H1 (cell line): ENCODE measurements at regions not wholly inside any gene's neighbourhood (a gene's known extent, or its start where the extent isn't known, plus 50 kb on each side); places are given as distances from the start of the nearest gene placed in this dataset.

Source experiments
- CTCF ChIA-PET: fragments of 300-600 bp; sonication (Branson Sonifier 250); formaldehyde crosslinking; loops from one replicate; lab custom pipeline; 2021; ENCODE audit not compliant: partially characterized antibody; lab: Charles Lee
- POLR2A ChIA-PET: fragments of 300-600 bp; sonication (Branson Sonifier 250); formaldehyde crosslinking; loops from one replicate; lab custom pipeline; 2021; ENCODE audit warnings: inconsistent platforms; ENCODE audit not compliant: partially characterized antibody; lab: Charles Lee
- DNase-seq, 2 experiments: peaks; one replicate each; pipeline versions ENCODE4 v3.0.0 to v3.0.0-alpha.2; 2010 to 2022; ENCODE audit warnings: low spot score in 2 of 2, low read depth in 1 of 2, mixed read lengths in 1 of 2
- FAIRE-seq: peaks from 2 replicates; lab custom pipeline; 2011; peaks lifted over from hg19 to GRCh38; lab: Jason Lieb, UNC
- H2AFZ ChIP-seq: 2 replicates; pipeline ENCODE4 v1.8.1; 2012; ENCODE audit warnings: low read length, inconsistent platforms
- H2AK5ac ChIP-seq: 2 replicates; pipeline ENCODE4 v1.6.1; 2013; ENCODE audit warnings: low read depth, low read length
- H2BK120ac ChIP-seq: replicated peaks from 2 replicates; pipeline ENCODE3; 2013; ENCODE audit warnings: low read depth, low read length, inconsistent platforms
- H2BK12ac ChIP-seq: 2 replicates; pipeline ENCODE4 v1.6.1; 2013; ENCODE audit warnings: low read depth, low read length
- H2BK15ac ChIP-seq: 2 replicates; pipeline ENCODE4 v1.6.1; 2013; ENCODE audit warnings: low read length
- H2BK20ac ChIP-seq: 2 replicates; pipeline ENCODE4 v1.6.1; 2013; ENCODE audit warnings: low read length
- H2BK5ac ChIP-seq: 2 replicates; pipeline ENCODE4 v1.6.1; 2013; ENCODE audit warnings: low read depth, low read length
- H3K14ac ChIP-seq: 2 replicates; pipeline ENCODE4 v1.6.1; 2013; ENCODE audit warnings: inconsistent platforms; ENCODE audit not compliant: insufficient read length
- H3K18ac ChIP-seq: 2 replicates; pipeline ENCODE4 v1.6.1; 2013; ENCODE audit warnings: low read length; ENCODE audit errors: extremely low read depth
- H3K23ac ChIP-seq: 2 replicates; pipeline ENCODE4 v1.6.1; 2013; ENCODE audit warnings: inconsistent platforms; ENCODE audit not compliant: insufficient read length
- H3K23me2 ChIP-seq: 2 replicates; pipeline ENCODE4 v1.6.1; 2013; ENCODE audit warnings: low read depth, low read length
- H3K27ac ChIP-seq: 2 replicates; pipeline ENCODE4 v1.6.1; 2011; ENCODE audit warnings: low read depth, low read length, inconsistent platforms
- H3K27me3 ChIP-seq, 4 experiments: replicated peaks in 1 of 4; 1 replicate in 1 of 4; 2 replicates in 3 of 4; pipeline versions ENCODE4 v1.6.1 to v1.8.1; 2011 to 2013; ENCODE audit warnings: low read length in 3 of 4, mild to moderate bottlenecking in 3 of 4, inconsistent platforms in 2 of 4, mixed read lengths in 2 of 4, moderate library complexity in 1 of 4; ENCODE audit not compliant: control insufficient read depth in 3 of 4, insufficient read depth in 3 of 4; ENCODE audit errors: extremely low read depth in 1 of 4
- H3K36me3 ChIP-seq, 4 experiments: 2 replicates each; pipeline versions ENCODE4 v1.6.1 to v1.8.1; 2011 to 2013; ENCODE audit warnings: mild to moderate bottlenecking in 4 of 4, low read length in 3 of 4, moderate library complexity in 2 of 4, control low read depth in 1 of 4, inconsistent platforms in 1 of 4; ENCODE audit not compliant: insufficient read depth in 4 of 4, control insufficient read depth in 2 of 4
- H3K4ac ChIP-seq: replicated peaks from 2 replicates; pipeline ENCODE3; 2013; ENCODE audit warnings: low read length, low read depth, mixed read lengths, inconsistent platforms; ENCODE audit not compliant: insufficient read length
- H3K4me1 ChIP-seq, 4 experiments: replicated peaks in 1 of 4; 1 replicate in 1 of 4; 2 replicates in 3 of 4; pipeline versions ENCODE4 v1.6.1 to v1.8.1; 2011 to 2013; ENCODE audit warnings: low read length in 3 of 4, inconsistent platforms in 2 of 4, mixed read lengths in 1 of 4; ENCODE audit not compliant: insufficient read depth in 4 of 4, control insufficient read depth in 3 of 4
- H3K4me2 ChIP-seq, 2 experiments: 2 replicates each; pipeline versions ENCODE4 v1.6.1 to v1.8.1; 2011 to 2013; ENCODE audit warnings: low read depth in 2 of 2, low read length in 2 of 2, control low read depth in 1 of 2, inconsistent platforms in 1 of 2, mild to moderate bottlenecking in 1 of 2; ENCODE audit not compliant: insufficient read depth in 1 of 2
- H3K4me3 ChIP-seq, 4 experiments: fragments of 200-600, 300-600 bp in 1 of 4; sonication (generic), shearing (Covaris generic), sonication (Bioruptor Twin) in 1 of 4; 2 replicates each; pipeline versions ENCODE4 v1.5.1 to v1.8.1; 2011 to 2016; ENCODE audit warnings: low read length in 4 of 4, low read depth in 3 of 4, control low read depth in 2 of 4, inconsistent platforms in 2 of 4, mild to moderate bottlenecking in 2 of 4, mixed read lengths in 1 of 4, moderate library complexity in 1 of 4; ENCODE audit not compliant: insufficient read depth in 2 of 4; ENCODE audit errors: extremely low read depth in 1 of 4
- H3K56ac ChIP-seq: replicated peaks from 2 replicates; pipeline ENCODE3; 2013; ENCODE audit warnings: low read depth, mild to moderate bottlenecking, mixed read lengths, low read length, inconsistent platforms; ENCODE audit not compliant: insufficient read length
- H3K79me1 ChIP-seq: 2 replicates; pipeline ENCODE4 v1.6.1; 2013; ENCODE audit warnings: low read depth, low read length, control low read depth
- H3K79me2 ChIP-seq, 2 experiments: 2 replicates each; pipeline versions ENCODE4 v1.6.1 to v1.8.1; 2012 to 2013; ENCODE audit warnings: low read length in 2 of 2, mild to moderate bottlenecking in 2 of 2, inconsistent platforms in 1 of 2; ENCODE audit not compliant: insufficient read depth in 2 of 2, control insufficient read depth in 1 of 2
- H3K9ac ChIP-seq, 4 experiments: replicated peaks in 1 of 4; 1 replicate in 1 of 4; 2 replicates in 3 of 4; pipeline versions ENCODE4 v1.6.1 to v1.8.1; 2011 to 2013; ENCODE audit warnings: low read depth in 3 of 4, low read length in 3 of 4, control low read depth in 2 of 4, mild to moderate bottlenecking in 2 of 4, moderate library complexity in 2 of 4, inconsistent platforms in 1 of 4; ENCODE audit errors: extremely low read depth in 1 of 4
- H3K9me3 ChIP-seq, 2 experiments: 2 replicates each; pipeline versions ENCODE4 v1.6.1 to v1.8.1; 2012 to 2013; ENCODE audit warnings: mild to moderate bottlenecking in 2 of 2, moderate library complexity in 2 of 2, control low read depth in 1 of 2, inconsistent platforms in 1 of 2, low read depth in 1 of 2, low read length in 1 of 2, mixed read lengths in 1 of 2; ENCODE audit not compliant: insufficient read depth in 2 of 2
- H4K20me1 ChIP-seq, 2 experiments: replicated peaks in 1 of 2; 2 replicates each; pipeline versions ENCODE3 to v1.8.1; 2011 to 2013; ENCODE audit warnings: inconsistent platforms in 2 of 2, low read length in 2 of 2, mild to moderate bottlenecking in 1 of 2; ENCODE audit not compliant: insufficient read depth in 2 of 2, control insufficient read depth in 1 of 2
- H4K5ac ChIP-seq: 2 replicates; pipeline ENCODE4 v1.6.1; 2013; ENCODE audit warnings: low read length, low read depth, mixed read lengths, inconsistent platforms; ENCODE audit not compliant: insufficient read length
- H4K8ac ChIP-seq: 2 replicates; pipeline ENCODE4 v1.8.0; 2013; ENCODE audit warnings: mild to moderate bottlenecking, moderate library complexity, low read length, inconsistent platforms; ENCODE audit not compliant: insufficient read depth; ENCODE audit errors: extremely low read depth
- H4K91ac ChIP-seq: replicated peaks from 2 replicates; pipeline ENCODE3; 2013; ENCODE audit warnings: low read length, mixed read lengths, inconsistent platforms; ENCODE audit not compliant: insufficient read length
- ATF2 ChIP-seq: IDR thresholded peaks from 2 replicates; pipeline ENCODE4 v1.6.1; 2012; ENCODE audit warnings: low read length, inconsistent platforms
- BCL11A ChIP-seq, 2 experiments: IDR thresholded peaks; one replicate each; pipeline ENCODE4 v1.6.1; 2011; ENCODE audit warnings: low read depth in 2 of 2, low read length in 2 of 2, mild to moderate bottlenecking in 2 of 2
- BRCA1 ChIP-seq: IDR thresholded peaks from 2 replicates; pipeline ENCODE4 v1.6.1; 2012; ENCODE audit warnings: low read depth, low read length, improper control_type of control experiment
- CTBP2 ChIP-seq: IDR thresholded peaks from 2 replicates; pipeline ENCODE4 v1.7.0; 2011; ENCODE audit warnings: borderline replicate concordance, mild to moderate bottlenecking, moderate library complexity, mixed read lengths, low read length; ENCODE audit not compliant: insufficient read depth, insufficient read length
- JUND ChIP-seq: IDR thresholded peaks from 2 replicates; pipeline ENCODE4 v1.6.1; 2011; ENCODE audit warnings: mild to moderate bottlenecking, improper control_type of control experiment, low read length
- KDM4A ChIP-seq: IDR thresholded peaks from one replicate; pipeline ENCODE4 v1.7.1; 2012; ENCODE audit warnings: low read depth, mild to moderate bottlenecking, moderate library complexity, low read length, inconsistent platforms; ENCODE audit not compliant: severe bottlenecking
- KDM5A ChIP-seq: fragments of 200-600 bp; IDR thresholded peaks from 2 replicates; pipeline ENCODE4 v1.7.1; 2012; ENCODE audit warnings: mild to moderate bottlenecking, low read length, inconsistent platforms, mixed read lengths
- MAX ChIP-seq: IDR thresholded peaks from 2 replicates; pipeline ENCODE4 v1.6.1; 2012; ENCODE audit warnings: inconsistent platforms
- POLR2A ChIP-seq, 2 experiments: IDR thresholded peaks; 1 replicate in 1 of 2; 2 replicates in 1 of 2; pipeline ENCODE4 v1.6.1; 2011; ENCODE audit warnings: low read depth in 2 of 2, low read length in 2 of 2, mild to moderate bottlenecking in 2 of 2; ENCODE audit errors: control extremely low read depth in 1 of 2
- POU5F1 ChIP-seq: IDR thresholded peaks from 2 replicates; pipeline ENCODE4 v1.6.1; 2011; ENCODE audit warnings: low read depth, mild to moderate bottlenecking, low read length, moderate library complexity
- RBBP5 ChIP-seq: IDR thresholded peaks from 2 replicates; pipeline ENCODE4 v1.7.1; 2012; ENCODE audit warnings: low read depth, mild to moderate bottlenecking, inconsistent platforms, low read length, moderate library complexity, borderline replicate concordance
- SIRT6 ChIP-seq: IDR thresholded peaks from one replicate; pipeline ENCODE4 v1.7.1; 2012; ENCODE audit warnings: low read length, inconsistent platforms
- SP1 ChIP-seq: IDR thresholded peaks from 2 replicates; pipeline ENCODE4 v1.6.1; 2011; ENCODE audit warnings: low read depth, low read length
- SP4 ChIP-seq: IDR thresholded peaks from 2 replicates; pipeline ENCODE4 v1.6.1; 2012; ENCODE audit warnings: low read length, inconsistent platforms
- TCF12 ChIP-seq: IDR thresholded peaks from 2 replicates; pipeline ENCODE4 v1.6.1; 2011; ENCODE audit warnings: low read depth, mild to moderate bottlenecking, low read length
- WGBS, 2 experiments: shearing (Covaris generic) in 1 of 2; methylation state at CpG; one replicate each; pipeline versions ENCODE4 v1.1.6 to v1.1.7; 2013 to 2015; ENCODE audit warnings: low lambda C conversion rate in 2 of 2, mixed read lengths in 2 of 2, inconsistent platforms in 1 of 2, low coverage in 1 of 2, missing lambda C conversion rate in 1 of 2; ENCODE audit not compliant: insufficient replicate concordance in 2 of 2, insufficient coverage in 1 of 2, insufficient read length in 1 of 2; ENCODE audit errors: extremely low coverage in 1 of 2, missing lambda C conversion rate in 1 of 2; 5-methylcytosine and 5-hydroxymethylcytosine counted together

- no peak for FAIRE-seq
- no peaks in the 10 kb centered on the region for H4K20me1 ChIP-seq
- H2BK5ac ChIP-seq = no peak overlapping the region
- no peak overlapping the region for H3K23ac ChIP-seq
- H3K79me1 ChIP-seq = no peaks in the 10 kb centered on the region
- ChIA-PET CTCF (no interaction called here), POLR2A (no interaction called here)
- no peak overlapping the region for H3K9ac ChIP-seq
- no peaks in the 10 kb centered on the region for H3K4me1 ChIP-seq
- H2AFZ ChIP-seq = no peak overlapping the region
- 98% methylated on average over 5 of the region's 5 CpGs; no CpG with 5 or more reads in 1 of the 2 experiments for WGBS, 2 experiments
- H3K23me2 ChIP-seq = no peaks in the 10 kb centered on the region
- no peak overlapping the region for H3K18ac ChIP-seq
- H2BK20ac ChIP-seq = no peak overlapping the region
- no peak overlapping the region for H2AK5ac ChIP-seq
- H3K36me3 ChIP-seq = no peaks in the 10 kb centered on the region
- H3K27ac ChIP-seq = no peak overlapping the region
- H3K56ac ChIP-seq = no peak overlapping the region
- H3K14ac ChIP-seq = no peak overlapping the region
- no peak overlapping the region for H2BK12ac ChIP-seq
- no peak for DNase-seq
- H3K27me3 ChIP-seq = no peaks in the 10 kb centered on the region
- no peak overlapping the region for H2BK15ac ChIP-seq
- no peak overlapping the region for H2BK120ac ChIP-seq
- no peak overlapping the region for H4K91ac ChIP-seq
- no peak overlapping the region for H3K4me2 ChIP-seq
- no peak overlapping the region for H4K8ac ChIP-seq
- H4K5ac ChIP-seq = no peak overlapping the region
- no peak overlapping the region for H3K4me3 ChIP-seq
- H3K4ac ChIP-seq = no peak overlapping the region
- H3K79me2 ChIP-seq = no peaks in the 10 kb centered on the region
- H3K9me3 ChIP-seq = no peaks in the 10 kb centered on the region; a peak in 1 of 4 replicates
- TF ChIP-seq TCF12 (no peak), RBBP5 (no peak), KDM4A (no peak), SP4 (no peak), KDM5A (no peak), JUND (no peak), SIRT6 (no peak), POLR2A (IDR thresholded peaks at IDR 0.05; ENCODE audit: control extremely low read depth in 1 of 2, low read depth in 2 of 2, low read length in 2 of 2) (no peak), BRCA1 (no peak), POU5F1 (no peak), BCL11A (IDR thresholded peaks at IDR 0.05; ENCODE audit: low read depth in 2 of 2, low read length in 2 of 2) (no peak), MAX (no peak), CTBP2 (no peak), SP1 (no peak), ATF2 (no peak)
These were observed 645.4 kb upstream of the MIR17HG start for GRCh38 chr13:90702050-90702449.
